Liver (tissue), 8 donors: ENCODE measurements at regions not wholly inside any gene's neighbourhood (a gene's known extent, or its start where the extent isn't known, plus 50 kb on each side); places are given as distances from the start of the nearest gene placed in this dataset.

ENCODE experiments used
- DNase-seq: peaks from one replicate; pipeline ENCODE4 v3.0.0-alpha.2; 2017; ENCODE audit warnings: low spot score
- H3K27ac ChIP-seq, 2 donors: one replicate each; pipeline ENCODE4 v1.7.0; 2013; ENCODE audit warnings: inconsistent platforms in 2 of 2, low read length in 2 of 2, control low read depth in 1 of 2, low read depth in 1 of 2, mild to moderate bottlenecking in 1 of 2
- H3K27me3 ChIP-seq, 4 donors: one replicate each; pipeline versions ENCODE4 v1.6.1 to v1.7.0; 2013; ENCODE audit warnings: low read length in 3 of 4, inconsistent platforms in 1 of 4, mild to moderate bottlenecking in 1 of 4, moderate library complexity in 1 of 4; ENCODE audit not compliant: control insufficient read depth in 4 of 4, insufficient read depth in 4 of 4
- H3K36me3 ChIP-seq, 4 donors: one replicate each; pipeline versions ENCODE4 v1.6.1 to v1.7.0; 2013; ENCODE audit warnings: low read length in 3 of 4, mild to moderate bottlenecking in 3 of 4, low read depth in 1 of 4, moderate library complexity in 1 of 4; ENCODE audit not compliant: control insufficient read depth in 4 of 4, insufficient read depth in 3 of 4
- H3K4me1 ChIP-seq, 4 donors: one replicate each; pipeline versions ENCODE4 v1.6.1 to v1.7.0; 2013; ENCODE audit warnings: low read length in 3 of 4, mild to moderate bottlenecking in 3 of 4, moderate library complexity in 1 of 4; ENCODE audit not compliant: control insufficient read depth in 4 of 4, insufficient read depth in 4 of 4
- H3K4me3 ChIP-seq, 3 donors: one replicate each; pipeline versions ENCODE4 v1.6.1 to v1.7.0; 2013; ENCODE audit warnings: low read length in 3 of 3, control low read depth in 1 of 3, low read depth in 1 of 3, mild to moderate bottlenecking in 1 of 3
- H3K9ac ChIP-seq, 2 donors: one replicate each; pipeline ENCODE4 v1.7.0; 2013; ENCODE audit warnings: low read length in 2 of 2, mild to moderate bottlenecking in 2 of 2, moderate library complexity in 2 of 2, control low read depth in 1 of 2, low read depth in 1 of 2
- H3K9me3 ChIP-seq, 4 donors: one replicate each; pipeline versions ENCODE4 v1.6.1 to v1.7.0; 2013; ENCODE audit warnings: low read length in 3 of 4; ENCODE audit not compliant: control insufficient read depth in 4 of 4
- EGR1 ChIP-seq, 2 donors: IDR thresholded peaks; 2 replicates each; pipeline ENCODE4 v1.6.1; 2016 to 2018; ENCODE audit warnings: antibody characterized with exemption in 2 of 2, low read depth in 2 of 2
- FOXA1 ChIP-seq: IDR thresholded peaks from 2 replicates; pipeline ENCODE4 v1.6.1; 2016; ENCODE audit warnings: antibody characterized with exemption
- FOXA2 ChIP-seq: IDR thresholded peaks from 2 replicates; pipeline ENCODE4 v1.6.1; 2016; ENCODE audit warnings: antibody characterized with exemption
- GABPA ChIP-seq, 2 donors: IDR thresholded peaks in 1 of 2; conservative IDR thresholded peaks in 1 of 2; 2 replicates each; pipeline ENCODE4 v1.6.1; 2016; ENCODE audit warnings: antibody characterized with exemption in 2 of 2, mild to moderate bottlenecking in 1 of 2, moderate library complexity in 1 of 2
- HNF4A ChIP-seq, 2 donors: conservative IDR thresholded peaks; 2 replicates each; pipeline ENCODE4 v1.6.1; 2016; ENCODE audit warnings: antibody characterized with exemption in 2 of 2, mild to moderate bottlenecking in 2 of 2
- HNF4G ChIP-seq: IDR thresholded peaks from 2 replicates; pipeline ENCODE4 v1.6.1; 2016; ENCODE audit warnings: antibody characterized with exemption
- JUND ChIP-seq, 2 donors: IDR thresholded peaks; 2 replicates each; pipeline ENCODE4 v1.6.1; 2016; ENCODE audit warnings: antibody characterized with exemption in 2 of 2
- NR2F2 ChIP-seq: IDR thresholded peaks from 2 replicates; pipeline ENCODE4 v1.6.1; 2016; ENCODE audit warnings: antibody characterized with exemption
- RXRA ChIP-seq, 2 donors: IDR thresholded peaks; 2 replicates each; pipeline ENCODE4 v1.6.1; 2017 to 2018; ENCODE audit warnings: antibody characterized with exemption in 2 of 2, mild to moderate bottlenecking in 1 of 2
- SP1 ChIP-seq: IDR thresholded peaks from 2 replicates; pipeline ENCODE4 v1.6.1; 2018; ENCODE audit warnings: antibody characterized with exemption, mild to moderate bottlenecking
- TAF1 ChIP-seq: conservative IDR thresholded peaks from 2 replicates; pipeline ENCODE4 v1.6.1; 2016; ENCODE audit warnings: antibody characterized with exemption, mild to moderate bottlenecking
- YY1 ChIP-seq: IDR thresholded peaks from 2 replicates; pipeline ENCODE4 v1.6.1; 2016; ENCODE audit warnings: antibody characterized with exemption, mild to moderate bottlenecking
- WGBS: extraction: QIAGEN DNeasy Blood & Tissue Kit; methylation state at CpG from one replicate; pipeline ENCODE4 v1.1.7; 2013; 5-methylcytosine and 5-hydroxymethylcytosine counted together
- TF ChIP-seq, protein P1 (sequence below): IDR thresholded peaks from 2 replicates; pipeline ENCODE4 v1.6.1; 2016; ENCODE audit warnings: antibody characterized with exemption
- TF ChIP-seq, protein P2 (sequence below): IDR thresholded peaks from 2 replicates; pipeline ENCODE4 v1.6.1; 2016; ENCODE audit warnings: antibody characterized with exemption
- TF ChIP-seq, protein P3 (sequence below): fragments of 150-350 bp; IDR thresholded peaks from 2 replicates; pipeline ENCODE4 v1.5.1; 2017; ENCODE audit warnings: improper control_type of control experiment, low read depth, low read length; ENCODE audit not compliant: missing input control
- TF ChIP-seq, protein P4 (sequence below): IDR thresholded peaks from 2 replicates; pipeline ENCODE4 v1.6.1; 2016; ENCODE audit warnings: antibody characterized with exemption, mild to moderate bottlenecking
- TF ChIP-seq, protein P5 (sequence below): IDR thresholded peaks from 2 replicates; pipeline ENCODE4 v1.6.1; 2016; ENCODE audit warnings: antibody characterized with exemption
- donor health status: healthy.
- donor health status: healthy.
- donor health status: healthy.
- donor health status: healthy.
- donor health status: healthy.

DNA sequence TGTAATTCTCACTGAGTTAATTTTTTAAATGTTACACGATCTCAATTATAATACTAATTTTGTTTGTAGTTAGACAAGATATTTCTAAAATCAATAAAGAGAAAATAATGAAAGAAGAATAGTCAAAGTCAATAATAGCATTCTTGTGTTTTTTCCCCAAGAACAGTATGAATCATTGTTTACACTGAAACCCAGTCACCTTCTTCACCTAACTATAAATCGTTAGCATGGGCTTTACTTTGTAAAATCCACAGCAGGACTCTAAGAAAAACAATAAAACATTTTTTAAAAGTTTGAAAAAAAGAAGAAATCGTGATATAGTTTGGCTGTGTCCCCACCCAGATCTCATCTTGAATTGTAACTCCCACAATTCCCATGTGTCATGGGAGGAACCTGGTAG lies 234.6 kb upstream of the LYPLAL1 start (continued):
- TF ChIP-seq TAF1 (no peak), YY1 (no peak), EGR1 (IDR thresholded peaks at IDR 0.05; ENCODE audit: low read depth in 2 of 2) (no peak), HNF4A (conservative IDR thresholded peaks at IDR 0.05) (no peak)
- TF ChIP-seq, protein P1, sequence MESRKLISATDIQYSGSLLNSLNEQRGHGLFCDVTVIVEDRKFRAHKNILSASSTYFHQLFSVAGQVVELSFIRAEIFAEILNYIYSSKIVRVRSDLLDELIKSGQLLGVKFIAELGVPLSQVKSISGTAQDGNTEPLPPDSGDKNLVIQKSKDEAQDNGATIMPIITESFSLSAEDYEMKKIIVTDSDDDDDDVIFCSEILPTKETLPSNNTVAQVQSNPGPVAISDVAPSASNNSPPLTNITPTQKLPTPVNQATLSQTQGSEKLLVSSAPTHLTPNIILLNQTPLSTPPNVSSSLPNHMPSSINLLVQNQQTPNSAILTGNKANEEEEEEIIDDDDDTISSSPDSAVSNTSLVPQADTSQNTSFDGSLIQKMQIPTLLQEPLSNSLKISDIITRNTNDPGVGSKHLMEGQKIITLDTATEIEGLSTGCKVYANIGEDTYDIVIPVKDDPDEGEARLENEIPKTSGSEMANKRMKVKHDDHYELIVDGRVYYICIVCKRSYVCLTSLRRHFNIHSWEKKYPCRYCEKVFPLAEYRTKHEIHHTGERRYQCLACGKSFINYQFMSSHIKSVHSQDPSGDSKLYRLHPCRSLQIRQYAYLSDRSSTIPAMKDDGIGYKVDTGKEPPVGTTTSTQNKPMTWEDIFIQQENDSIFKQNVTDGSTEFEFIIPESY = no peak
- TF ChIP-seq, protein P2, sequence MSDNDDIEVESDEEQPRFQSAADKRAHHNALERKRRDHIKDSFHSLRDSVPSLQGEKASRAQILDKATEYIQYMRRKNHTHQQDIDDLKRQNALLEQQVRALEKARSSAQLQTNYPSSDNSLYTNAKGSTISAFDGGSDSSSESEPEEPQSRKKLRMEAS = no peak

DNA sequence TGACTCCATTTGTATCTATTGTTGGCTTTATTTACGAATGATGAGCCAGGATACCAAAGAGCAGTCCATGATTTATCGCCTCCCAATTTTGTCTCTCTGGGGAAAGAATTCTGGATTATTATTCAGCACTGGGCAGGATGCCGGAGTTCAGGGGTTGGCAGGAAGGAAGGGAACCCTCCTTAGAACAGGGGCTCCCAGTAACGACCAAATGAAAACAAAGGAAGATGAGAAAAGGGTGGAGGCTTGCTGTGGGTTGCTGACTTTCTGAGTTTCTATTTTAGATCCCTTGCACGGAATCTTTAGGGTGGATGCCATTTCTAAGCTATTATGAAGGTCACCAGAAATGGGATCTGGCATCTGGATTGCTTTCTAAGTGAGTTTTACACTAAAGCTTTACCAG lies 231.2 kb upstream of the LYPLAL1 start:
- H3K9me3 ChIP-seq = peaks cover 0 to 1% (median 0%) of the 10 kb centered on the region in 4 donors
- no peak overlapping the region for H3K27ac ChIP-seq
- H3K9ac ChIP-seq = no peak overlapping the region
- no peak overlapping the region for H3K4me3 ChIP-seq
- H3K36me3 ChIP-seq = no peaks in the 10 kb centered on the region
- no peaks in the 10 kb centered on the region for H3K4me1 ChIP-seq
- 64% methylated on average over 5 of the region's 5 CpGs for WGBS
- TF ChIP-seq FOXA1 = no peak
- TF ChIP-seq HNF4G = no peak
- TF ChIP-seq NR2F2 = peak; percentile 91
- no peak for TF ChIP-seq TAF1
- TF ChIP-seq, protein P3, sequence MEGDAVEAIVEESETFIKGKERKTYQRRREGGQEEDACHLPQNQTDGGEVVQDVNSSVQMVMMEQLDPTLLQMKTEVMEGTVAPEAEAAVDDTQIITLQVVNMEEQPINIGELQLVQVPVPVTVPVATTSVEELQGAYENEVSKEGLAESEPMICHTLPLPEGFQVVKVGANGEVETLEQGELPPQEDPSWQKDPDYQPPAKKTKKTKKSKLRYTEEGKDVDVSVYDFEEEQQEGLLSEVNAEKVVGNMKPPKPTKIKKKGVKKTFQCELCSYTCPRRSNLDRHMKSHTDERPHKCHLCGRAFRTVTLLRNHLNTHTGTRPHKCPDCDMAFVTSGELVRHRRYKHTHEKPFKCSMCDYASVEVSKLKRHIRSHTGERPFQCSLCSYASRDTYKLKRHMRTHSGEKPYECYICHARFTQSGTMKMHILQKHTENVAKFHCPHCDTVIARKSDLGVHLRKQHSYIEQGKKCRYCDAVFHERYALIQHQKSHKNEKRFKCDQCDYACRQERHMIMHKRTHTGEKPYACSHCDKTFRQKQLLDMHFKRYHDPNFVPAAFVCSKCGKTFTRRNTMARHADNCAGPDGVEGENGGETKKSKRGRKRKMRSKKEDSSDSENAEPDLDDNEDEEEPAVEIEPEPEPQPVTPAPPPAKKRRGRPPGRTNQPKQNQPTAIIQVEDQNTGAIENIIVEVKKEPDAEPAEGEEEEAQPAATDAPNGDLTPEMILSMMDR = no peak
- no peak for TF ChIP-seq HNF4A (conservative IDR thresholded peaks at IDR 0.05)
- TF ChIP-seq EGR1 (IDR thresholded peaks at IDR 0.05; ENCODE audit: low read depth in 2 of 2) = no peak
- TF ChIP-seq, protein P4, sequence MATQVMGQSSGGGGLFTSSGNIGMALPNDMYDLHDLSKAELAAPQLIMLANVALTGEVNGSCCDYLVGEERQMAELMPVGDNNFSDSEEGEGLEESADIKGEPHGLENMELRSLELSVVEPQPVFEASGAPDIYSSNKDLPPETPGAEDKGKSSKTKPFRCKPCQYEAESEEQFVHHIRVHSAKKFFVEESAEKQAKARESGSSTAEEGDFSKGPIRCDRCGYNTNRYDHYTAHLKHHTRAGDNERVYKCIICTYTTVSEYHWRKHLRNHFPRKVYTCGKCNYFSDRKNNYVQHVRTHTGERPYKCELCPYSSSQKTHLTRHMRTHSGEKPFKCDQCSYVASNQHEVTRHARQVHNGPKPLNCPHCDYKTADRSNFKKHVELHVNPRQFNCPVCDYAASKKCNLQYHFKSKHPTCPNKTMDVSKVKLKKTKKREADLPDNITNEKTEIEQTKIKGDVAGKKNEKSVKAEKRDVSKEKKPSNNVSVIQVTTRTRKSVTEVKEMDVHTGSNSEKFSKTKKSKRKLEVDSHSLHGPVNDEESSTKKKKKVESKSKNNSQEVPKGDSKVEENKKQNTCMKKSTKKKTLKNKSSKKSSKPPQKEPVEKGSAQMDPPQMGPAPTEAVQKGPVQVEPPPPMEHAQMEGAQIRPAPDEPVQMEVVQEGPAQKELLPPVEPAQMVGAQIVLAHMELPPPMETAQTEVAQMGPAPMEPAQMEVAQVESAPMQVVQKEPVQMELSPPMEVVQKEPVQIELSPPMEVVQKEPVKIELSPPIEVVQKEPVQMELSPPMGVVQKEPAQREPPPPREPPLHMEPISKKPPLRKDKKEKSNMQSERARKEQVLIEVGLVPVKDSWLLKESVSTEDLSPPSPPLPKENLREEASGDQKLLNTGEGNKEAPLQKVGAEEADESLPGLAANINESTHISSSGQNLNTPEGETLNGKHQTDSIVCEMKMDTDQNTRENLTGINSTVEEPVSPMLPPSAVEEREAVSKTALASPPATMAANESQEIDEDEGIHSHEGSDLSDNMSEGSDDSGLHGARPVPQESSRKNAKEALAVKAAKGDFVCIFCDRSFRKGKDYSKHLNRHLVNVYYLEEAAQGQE = no peak
- peaks cover 0 to 1% (median 0%) of the 10 kb centered on the region in 4 donors for H3K27me3 ChIP-seq
- DNase-seq = no peak

DNA sequence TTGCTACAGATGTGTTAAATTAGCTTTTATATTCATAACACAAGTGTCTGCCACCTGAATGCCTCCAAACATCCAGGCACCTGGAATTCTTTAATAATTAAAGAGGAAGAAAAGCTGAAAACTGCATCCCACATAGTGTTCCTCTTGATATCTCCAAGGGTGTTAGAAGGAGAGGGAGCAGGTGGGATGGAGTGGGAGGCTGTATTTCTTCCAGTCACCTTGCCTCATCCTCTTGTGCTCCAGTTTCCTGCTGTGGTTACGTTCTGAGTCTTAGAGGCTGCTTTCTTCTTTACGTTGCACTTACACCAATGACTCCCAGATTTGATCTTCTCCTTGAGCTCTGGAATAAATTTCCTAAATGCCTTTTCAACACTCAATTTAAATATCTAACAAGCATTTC lies 230.3 kb upstream of the LYPLAL1 start:
- no peaks in the 10 kb centered on the region for H3K36me3 ChIP-seq
- no peak for DNase-seq
- H3K4me1 ChIP-seq = no peaks in the 10 kb centered on the region
- no peak overlapping the region for H3K27ac ChIP-seq
- H3K9me3 ChIP-seq = peaks cover 0 to 1% (median 0%) of the 10 kb centered on the region in 4 donors
- H3K27me3 ChIP-seq = no peaks in the 10 kb centered on the region
- 85% methylated on average over 2 of the region's 2 CpGs for WGBS
- no peak overlapping the region for H3K4me3 ChIP-seq
- H3K9ac ChIP-seq = no peak overlapping the region
- TF ChIP-seq FOXA2 (no peak), HNF4A (conservative IDR thresholded peaks at IDR 0.05) (no peak), FOXA1 (no peak), GABPA (IDR thresholded peaks at IDR 0.05 in 1 of 2, conservative IDR thresholded peaks at IDR 0.05 in 1 of 2) (no peak), SP1 (no peak), EGR1 (IDR thresholded peaks at IDR 0.05; ENCODE audit: low read depth in 2 of 2) (no peak), JUND (IDR thresholded peaks at IDR 0.05) (no peak), HNF4G (no peak), YY1 (no peak), TAF1 (no peak), RXRA (IDR thresholded peaks at IDR 0.05) (no peak)
- TF ChIP-seq, protein P5, sequence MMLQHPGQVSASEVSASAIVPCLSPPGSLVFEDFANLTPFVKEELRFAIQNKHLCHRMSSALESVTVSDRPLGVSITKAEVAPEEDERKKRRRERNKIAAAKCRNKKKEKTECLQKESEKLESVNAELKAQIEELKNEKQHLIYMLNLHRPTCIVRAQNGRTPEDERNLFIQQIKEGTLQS = no peak
- TF ChIP-seq, protein P2 = no peak
- TF ChIP-seq, protein P4 = no peak
